A673 (cell line): ENCODE measurements at regions not wholly inside any gene's neighbourhood (a gene's known extent, or its start where the extent isn't known, plus 50 kb on each side); places are given as distances from the start of the nearest gene placed in this dataset.

Experiments used
- CTCF ChIP-seq: fragments of 300-800, 200-600 bp; sonication (generic); conservative IDR thresholded peaks from 2 replicates; pipeline ENCODE4 v1.5.1; 2017; ENCODE audit warnings: low read depth, mild to moderate bottlenecking, antibody characterized with exemption, low read length, moderate library complexity, mixed read lengths
- EZH2 ChIP-seq: fragments of 200-600 bp; sonication (generic); IDR thresholded peaks from 2 replicates; pipeline ENCODE4 v1.6.1; 2017; ENCODE audit warnings: borderline replicate concordance, low read depth, mild to moderate bottlenecking, mixed read lengths, antibody characterized with exemption, low read length; ENCODE audit not compliant: poor library complexity, severe bottlenecking

- no peak for TF ChIP-seq CTCF
- no peak for TF ChIP-seq EZH2
Observed at GRCh38 chr13:83613524-83613923, 268.8 kb downstream of the SLITRK1 start.
